ENCODE measurements at regions not wholly inside any gene's neighbourhood (a gene's known extent, or its start where the extent isn't known, plus 50 kb on each side); places are given as distances from the start of the nearest gene placed in this dataset.

GRCh38 chr10:130236711-130237110, 100.5 kb downstream of the GLRX3 start:
- TF ChIP-seq POLR2AphosphoS5 (IDR thresholded peaks at IDR 0.05) (no peak), CTCF (IDR thresholded peaks at IDR 0.05 in 8 of 11, conservative IDR thresholded peaks at IDR 0.05 in 3 of 11) (no peak), POLR2A (IDR thresholded peaks at IDR 0.05) (no peak)
